Kidney (tissue), 13 donors: ENCODE measurements at regions not wholly inside any gene's neighbourhood (a gene's known extent, or its start where the extent isn't known, plus 50 kb on each side); places are given as distances from the start of the nearest gene placed in this dataset.
"Not testable (repeated sequence)": the region's sequence is repeated elsewhere in the genome, so short reads cannot be mapped to it uniquely, and the experiment has no call there.

Experiments used
- DNase-seq, 5 donors: peaks; one replicate each; pipeline ENCODE4 v3.0.0-alpha.2; 2013 to 2020
- FAIRE-seq: peaks from 2 replicates; lab custom pipeline; 2012; peaks lifted over from hg19 to GRCh38; lab: Jason Lieb, UNC
- H3K27ac ChIP-seq, 2 donors: one replicate each; pipeline ENCODE4 v1.7.0; 2013; ENCODE audit warnings: low read depth in 2 of 2, low read length in 2 of 2, inconsistent platforms in 1 of 2
- H3K27me3 ChIP-seq: one replicate; pipeline ENCODE4 v1.7.1; 2013; ENCODE audit warnings: low read length, inconsistent platforms; ENCODE audit not compliant: control insufficient read depth, insufficient read depth
- H3K36me3 ChIP-seq, 3 donors: one replicate each; pipeline versions ENCODE4 v1.7.0 to v1.7.1; 2013; ENCODE audit warnings: low read length in 3 of 3, control low read depth in 1 of 3, inconsistent platforms in 1 of 3; ENCODE audit not compliant: insufficient read depth in 3 of 3, control insufficient read depth in 2 of 3
- H3K4me1 ChIP-seq, 3 donors: one replicate each; pipeline versions ENCODE4 v1.7.0 to v1.7.1; 2013; ENCODE audit warnings: low read length in 3 of 3, inconsistent platforms in 1 of 3, low read depth in 1 of 3; ENCODE audit not compliant: control insufficient read depth in 2 of 3, insufficient read depth in 2 of 3
- H3K4me3 ChIP-seq, 3 donors: one replicate each; pipeline versions ENCODE4 v1.7.0 to v1.8.1; 2013; ENCODE audit warnings: low read length in 3 of 3, control low read depth in 1 of 3, inconsistent platforms in 1 of 3
- H3K9ac ChIP-seq, 3 donors: one replicate each; pipeline versions ENCODE4 v1.7.0 to v1.7.1; 2013; ENCODE audit warnings: low read length in 3 of 3, control low read depth in 1 of 3, inconsistent platforms in 1 of 3
- H3K9me3 ChIP-seq, 3 donors: one replicate each; pipeline versions ENCODE4 v1.7.0 to v1.7.1; 2013; ENCODE audit warnings: low read length in 3 of 3, control low read depth in 1 of 3, inconsistent platforms in 1 of 3; ENCODE audit not compliant: control insufficient read depth in 2 of 3, insufficient read depth in 1 of 3
- intact Hi-C: fragments of 100-400 bp; cut with DNase I; formaldehyde crosslinking; loops from one replicate; pipeline ENCODE4 v1.11.1; 2022
- TF ChIP-seq, protein P1 (sequence below): IDR thresholded peaks from 3 replicates; pipeline ENCODE4 v1.5.1; 2012; ENCODE audit warnings: mild to moderate bottlenecking, moderate library complexity, borderline replicate concordance; ENCODE audit not compliant: insufficient read depth; ENCODE audit errors: extremely low read depth
- donor health status: control.
- donor health status: control.
- donor health status: control.
- donor health status: control.
- donor health status: control.
- donor health status: DM: yes; HTN: yes; CAD: no.
- donor health status: Normal renal cell carcinoma (clear cell type).

DNA sequence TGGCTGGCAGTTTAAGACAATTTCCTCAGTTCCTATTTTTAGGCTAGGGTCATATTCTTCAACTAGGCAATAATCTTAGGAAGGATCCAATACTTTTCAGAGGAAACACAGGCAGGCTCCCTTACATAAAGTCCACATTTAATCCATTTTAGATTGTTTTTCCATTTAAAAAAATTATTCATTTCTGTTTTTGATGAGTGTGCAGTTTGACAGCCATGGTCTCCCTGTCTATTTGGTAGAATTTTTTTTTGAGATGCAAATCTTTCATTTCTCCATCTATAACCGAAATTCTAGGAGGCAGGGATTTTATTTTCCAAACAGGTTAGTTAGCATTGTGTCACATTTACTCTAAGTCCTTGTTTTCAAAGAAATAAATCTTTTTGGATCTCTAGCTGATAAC is 326.8 kb downstream of the PPP4R3C start:
- FAIRE-seq (no peak), DNase-seq (no peak)
- no peak overlapping the region for H3K9ac ChIP-seq
- no peaks in the 10 kb centered on the region for H3K4me1 ChIP-seq
- no peaks in the 10 kb centered on the region for H3K9me3 ChIP-seq
- H3K27ac ChIP-seq, result no peak overlapping the region
- no peaks in the 10 kb centered on the region for H3K36me3 ChIP-seq
- intact Hi-C loops, result no loop called here
- no peak overlapping the region for H3K4me3 ChIP-seq
- no peaks in the 10 kb centered on the region for H3K27me3 ChIP-seq
- TF ChIP-seq, protein P1, sequence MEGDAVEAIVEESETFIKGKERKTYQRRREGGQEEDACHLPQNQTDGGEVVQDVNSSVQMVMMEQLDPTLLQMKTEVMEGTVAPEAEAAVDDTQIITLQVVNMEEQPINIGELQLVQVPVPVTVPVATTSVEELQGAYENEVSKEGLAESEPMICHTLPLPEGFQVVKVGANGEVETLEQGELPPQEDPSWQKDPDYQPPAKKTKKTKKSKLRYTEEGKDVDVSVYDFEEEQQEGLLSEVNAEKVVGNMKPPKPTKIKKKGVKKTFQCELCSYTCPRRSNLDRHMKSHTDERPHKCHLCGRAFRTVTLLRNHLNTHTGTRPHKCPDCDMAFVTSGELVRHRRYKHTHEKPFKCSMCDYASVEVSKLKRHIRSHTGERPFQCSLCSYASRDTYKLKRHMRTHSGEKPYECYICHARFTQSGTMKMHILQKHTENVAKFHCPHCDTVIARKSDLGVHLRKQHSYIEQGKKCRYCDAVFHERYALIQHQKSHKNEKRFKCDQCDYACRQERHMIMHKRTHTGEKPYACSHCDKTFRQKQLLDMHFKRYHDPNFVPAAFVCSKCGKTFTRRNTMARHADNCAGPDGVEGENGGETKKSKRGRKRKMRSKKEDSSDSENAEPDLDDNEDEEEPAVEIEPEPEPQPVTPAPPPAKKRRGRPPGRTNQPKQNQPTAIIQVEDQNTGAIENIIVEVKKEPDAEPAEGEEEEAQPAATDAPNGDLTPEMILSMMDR, result no peak

DNA sequence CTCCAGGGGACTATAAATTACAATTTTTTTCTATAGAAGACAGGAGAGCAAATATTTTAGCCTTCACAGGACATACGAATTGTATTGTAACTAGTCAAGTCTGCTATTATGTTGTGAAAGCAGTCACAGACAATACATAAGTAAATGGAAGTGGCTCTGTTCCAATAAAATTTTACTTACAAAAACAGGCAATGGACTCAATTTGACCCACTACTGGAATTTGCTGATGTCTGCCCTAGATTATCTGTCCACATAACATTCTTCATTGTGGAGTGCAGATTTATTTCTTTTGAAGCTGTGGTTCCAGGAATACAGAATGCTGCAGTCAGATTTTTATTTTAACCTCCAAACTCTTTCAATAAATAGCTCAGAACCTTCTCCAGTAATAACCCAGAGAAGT is 330.3 kb downstream of the PPP4R3C start:
- no peaks in the 10 kb centered on the region for H3K36me3 ChIP-seq
- no peaks in the 10 kb centered on the region for H3K4me1 ChIP-seq
- H3K9me3 ChIP-seq, result no peaks in the 10 kb centered on the region
- TF ChIP-seq, protein P1, result no peak
- H3K27ac ChIP-seq, result no peak overlapping the region
- H3K27me3 ChIP-seq, result no peaks in the 10 kb centered on the region
- FAIRE-seq (no peak), DNase-seq (peak in 2 of 5 donors; percentile 39 to 70)
- no peak overlapping the region for H3K4me3 ChIP-seq
- intact Hi-C loops, result no loop called here
- no peak overlapping the region for H3K9ac ChIP-seq

DNA sequence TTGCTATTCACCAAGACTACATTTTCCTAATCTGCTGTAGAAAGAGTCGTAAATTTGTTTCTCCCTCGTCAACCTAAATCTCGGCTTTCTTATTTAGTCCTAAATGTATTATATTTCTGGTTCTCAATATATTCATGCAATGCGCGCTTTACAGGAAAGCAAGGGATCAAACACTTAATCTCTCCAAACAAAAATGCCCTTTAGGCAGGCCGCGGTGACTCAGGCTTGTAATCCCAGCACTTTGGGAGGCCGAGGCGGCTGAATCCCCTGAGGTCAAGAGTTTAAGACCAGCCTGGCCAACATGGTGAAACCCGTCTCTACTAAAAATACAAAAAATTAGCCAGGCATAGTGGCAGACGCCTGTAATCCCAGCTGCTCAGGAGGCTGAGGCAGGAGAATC is 376.0 kb downstream of the PPP4R3C start:
- intact Hi-C loops, H3K27me3 ChIP-seq, FAIRE-seq: not testable (repeated sequence)

DNA sequence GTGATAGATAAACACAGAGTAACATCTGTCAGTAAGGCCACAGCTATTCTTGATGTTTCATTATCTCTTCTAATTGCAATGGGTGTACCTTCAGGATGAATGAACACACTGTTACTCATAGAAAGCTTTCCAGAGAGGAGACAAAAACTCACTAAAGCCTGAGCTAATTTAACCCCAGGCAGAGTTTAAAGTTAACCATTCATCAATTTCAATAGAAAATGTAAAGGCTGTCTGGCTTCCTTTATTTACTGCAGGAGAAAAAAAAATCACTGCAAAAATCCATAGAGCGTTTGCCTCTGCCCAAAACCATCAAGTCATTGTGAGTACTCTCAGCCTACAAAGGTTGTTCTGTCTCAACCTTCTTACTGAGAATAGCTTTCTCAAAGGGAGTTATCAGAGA is 376.9 kb downstream of the PPP4R3C start:
- H3K27ac ChIP-seq, result no peak overlapping the region
- TF ChIP-seq, protein P1, result no peak

More for the DNA sequence above, 376.0 kb downstream of the PPP4R3C start:
- not testable (repeated sequence) for H3K27ac ChIP-seq, H3K36me3 ChIP-seq, H3K9me3 ChIP-seq, DNase-seq, H3K9ac ChIP-seq, H3K4me3 ChIP-seq, H3K4me1 ChIP-seq

More for the DNA sequence above, 376.9 kb downstream of the PPP4R3C start:
- Histone ChIP-seq H3K4me3 (no peak overlapping the region), H3K9me3 (no peaks in the 10 kb centered on the region), H3K9ac (no peak overlapping the region), H3K27me3 (no peaks in the 10 kb centered on the region), H3K4me1 (no peaks in the 10 kb centered on the region), H3K36me3 (no peaks in the 10 kb centered on the region)
- DNase-seq (peak in 2 of 5 donors; percentile 13), FAIRE-seq (no peak)
- intact Hi-C loops, result no loop called here
